ENCODE measurements at regions not wholly inside any gene's neighbourhood (a gene's known extent, or its start where the extent isn't known, plus 50 kb on each side); places are given as distances from the start of the nearest gene placed in this dataset.

DNA sequence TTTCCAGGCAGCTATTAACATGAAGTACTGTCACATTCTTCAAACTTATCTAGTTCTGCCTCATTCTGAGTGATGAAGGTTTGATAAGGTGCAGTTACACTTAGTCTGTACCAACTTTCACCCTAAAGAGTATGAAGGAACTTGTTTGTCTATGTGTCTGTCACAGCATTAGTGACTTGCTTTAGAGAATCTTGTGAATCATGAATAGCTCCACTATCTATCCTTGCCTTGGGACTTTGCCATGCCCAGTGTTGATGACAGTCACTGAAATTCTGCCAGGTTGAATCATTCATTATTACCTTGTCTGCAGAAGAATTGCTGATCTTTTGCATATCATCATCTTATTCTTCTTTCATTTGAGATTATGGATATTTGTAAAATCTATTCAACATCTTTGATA lies 50.9 kb upstream of the A1CF start:
- TF ChIP-seq, protein P1, sequence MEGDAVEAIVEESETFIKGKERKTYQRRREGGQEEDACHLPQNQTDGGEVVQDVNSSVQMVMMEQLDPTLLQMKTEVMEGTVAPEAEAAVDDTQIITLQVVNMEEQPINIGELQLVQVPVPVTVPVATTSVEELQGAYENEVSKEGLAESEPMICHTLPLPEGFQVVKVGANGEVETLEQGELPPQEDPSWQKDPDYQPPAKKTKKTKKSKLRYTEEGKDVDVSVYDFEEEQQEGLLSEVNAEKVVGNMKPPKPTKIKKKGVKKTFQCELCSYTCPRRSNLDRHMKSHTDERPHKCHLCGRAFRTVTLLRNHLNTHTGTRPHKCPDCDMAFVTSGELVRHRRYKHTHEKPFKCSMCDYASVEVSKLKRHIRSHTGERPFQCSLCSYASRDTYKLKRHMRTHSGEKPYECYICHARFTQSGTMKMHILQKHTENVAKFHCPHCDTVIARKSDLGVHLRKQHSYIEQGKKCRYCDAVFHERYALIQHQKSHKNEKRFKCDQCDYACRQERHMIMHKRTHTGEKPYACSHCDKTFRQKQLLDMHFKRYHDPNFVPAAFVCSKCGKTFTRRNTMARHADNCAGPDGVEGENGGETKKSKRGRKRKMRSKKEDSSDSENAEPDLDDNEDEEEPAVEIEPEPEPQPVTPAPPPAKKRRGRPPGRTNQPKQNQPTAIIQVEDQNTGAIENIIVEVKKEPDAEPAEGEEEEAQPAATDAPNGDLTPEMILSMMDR (IDR thresholded peaks at IDR 0.05) = no peak
- Histone ChIP-seq H3K36me3 (no peaks in the 10 kb centered on the region), H3K27me3 (no peaks in the 10 kb centered on the region), H3K4me3 (no peak overlapping the region), H3K9me3 (no peaks in the 10 kb centered on the region), H3K27ac (no peak overlapping the region), H3K4me1 (peaks cover 0 to 13% (median 0%) of the 10 kb centered on the region in 9 donors)
- DNase-seq (no peak), ATAC-seq (peak in 3 of 8 donors; percentile 50 to 64 (median 55))
- intact Hi-C loops (cut with DNase I) = no loop called here

DNA sequence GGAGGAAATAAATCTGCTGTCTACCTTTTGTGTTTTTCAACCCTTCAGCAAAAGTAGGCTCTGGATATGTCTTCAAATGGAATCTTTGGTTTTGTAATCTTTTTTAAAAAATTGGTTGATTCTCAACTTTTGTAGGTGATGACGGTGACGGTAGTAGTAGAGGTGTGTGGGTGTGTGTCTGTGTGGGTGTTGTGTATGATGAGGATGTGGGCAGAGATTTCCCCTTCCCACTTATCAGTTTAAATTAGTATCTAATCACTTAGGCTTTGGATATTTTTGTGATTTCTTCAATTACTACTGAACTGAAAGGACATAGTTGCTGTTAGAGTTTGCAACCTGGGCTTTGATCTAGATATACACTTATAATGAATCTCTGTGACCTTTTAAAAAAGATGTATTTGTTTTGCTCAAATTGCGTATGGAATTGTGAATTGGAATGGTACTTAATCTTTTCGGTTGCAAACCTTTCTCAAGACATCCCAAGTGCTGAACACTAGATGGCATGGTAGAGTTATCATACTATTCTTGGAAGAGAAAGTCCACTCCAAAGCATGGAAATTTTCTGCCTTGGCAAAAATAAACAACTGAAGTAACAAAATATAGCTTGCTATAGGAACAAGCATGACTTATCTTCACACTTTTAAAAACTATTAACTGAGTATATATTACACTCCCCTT lies 51.9 kb upstream of the A1CF start:
- peak in 3 of 8 donors; percentile 39 to 52 (median 44) for ATAC-seq
- peaks cover 0 to 13% (median 0%) of the 10 kb centered on the region in 9 donors for H3K4me1 ChIP-seq
- WGBS, 2 donors = 26 to 33% methylated on average over 4 of the region's 4 CpGs
- no peak for DNase-seq
- H3K27me3 ChIP-seq = no peaks in the 10 kb centered on the region
- intact Hi-C loops (cut with DNase I) = no loop called here
- H3K27ac ChIP-seq = no peak overlapping the region
- no peaks in the 10 kb centered on the region for H3K36me3 ChIP-seq
- no peaks in the 10 kb centered on the region for H3K9me3 ChIP-seq
- TF ChIP-seq, protein P1 (IDR thresholded peaks at IDR 0.05) = peak in 8 of 9 donors; percentile 29 to 69 (median 54)
- H3K4me3 ChIP-seq = no peak overlapping the region

DNA sequence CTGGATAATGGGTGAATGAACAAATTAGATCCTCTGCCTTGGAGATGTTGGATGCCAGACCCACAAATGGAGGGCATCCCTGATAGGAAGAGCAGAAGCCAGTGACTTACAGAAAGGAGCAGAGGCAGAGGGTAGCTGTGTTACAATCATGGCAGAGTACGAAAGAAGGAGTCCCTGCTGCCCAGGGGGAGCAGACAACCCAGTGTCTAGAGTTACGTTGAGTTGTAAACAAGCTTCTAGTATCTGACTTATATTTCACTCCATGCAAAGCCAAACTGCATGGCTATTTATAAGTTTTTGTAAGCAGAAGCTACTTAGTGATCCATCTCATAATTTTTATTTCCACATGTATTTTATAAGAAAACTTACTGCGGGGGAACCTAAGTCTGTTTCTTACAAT lies 56.2 kb upstream of the A1CF start:
- no peak for ATAC-seq
- intact Hi-C loops (cut with DNase I) = no loop called here

DNA sequence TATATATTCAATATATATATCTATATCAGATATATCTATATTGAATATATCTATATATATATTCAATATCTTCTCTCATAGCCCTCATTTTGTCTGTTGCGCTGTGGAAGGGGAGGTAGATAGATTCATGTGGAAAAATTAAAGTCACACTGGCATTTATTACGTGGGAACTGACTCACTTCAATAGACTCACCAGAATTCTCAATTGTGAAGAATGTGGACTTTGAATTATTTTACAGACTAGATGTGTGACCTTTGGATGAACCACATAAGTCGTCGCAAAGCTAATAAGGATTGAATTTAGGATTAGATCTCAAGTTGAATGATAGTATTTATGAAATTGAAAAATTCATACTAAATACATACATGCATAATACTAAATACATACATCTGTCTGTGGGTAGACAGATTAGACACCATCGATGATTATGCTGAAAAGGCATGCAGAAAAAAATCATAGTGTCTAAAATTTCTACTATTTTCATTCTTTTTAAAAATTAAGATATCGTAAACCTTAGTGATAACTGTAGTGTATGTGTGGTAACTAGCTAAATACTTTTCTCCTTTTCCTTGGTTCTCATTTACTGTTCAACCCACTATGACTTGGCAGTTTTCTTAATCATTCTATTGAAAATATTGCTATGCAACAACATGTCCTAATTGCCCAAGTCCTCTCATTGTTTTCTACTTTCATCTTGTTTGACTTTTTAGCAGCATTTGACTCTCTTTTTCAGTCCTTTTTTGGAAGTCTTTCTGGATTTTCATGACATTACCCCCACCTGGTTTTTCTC lies 61.8 kb upstream of the A1CF start:
- H3K4me3 ChIP-seq = no peak overlapping the region
- no peaks in the 10 kb centered on the region for H3K36me3 ChIP-seq
- H3K27ac ChIP-seq = no peak overlapping the region
- ATAC-seq (no peak), DNase-seq (no peak)
- intact Hi-C loops (cut with DNase I) = no loop called here
- peaks cover 0 to 10% (median 4%) of the 10 kb centered on the region in 9 donors for H3K4me1 ChIP-seq
- no peaks in the 10 kb centered on the region for H3K27me3 ChIP-seq
- TF ChIP-seq, protein P1 (IDR thresholded peaks at IDR 0.05) = no peak
- 90 to 91% methylated on average over 6 of the region's 6 CpGs for WGBS, 2 donors
- no peaks in the 10 kb centered on the region for H3K9me3 ChIP-seq

More for the DNA sequence above, 56.2 kb upstream of the A1CF start:
- Histone ChIP-seq H3K4me3 (no peak overlapping the region), H3K27me3 (no peaks in the 10 kb centered on the region), H3K27ac (no peak overlapping the region), H3K36me3 (no peaks in the 10 kb centered on the region), H3K9me3 (no peaks in the 10 kb centered on the region), H3K4me1 (peaks cover 0 to 6% (median 0%) of the 10 kb centered on the region in 9 donors)
- WGBS, 2 donors = 91 to 92% methylated on average over 3 of the region's 3 CpGs
- TF ChIP-seq, protein P1 (IDR thresholded peaks at IDR 0.05) = no peak
- no peak for DNase-seq
